ENCODE measurements at regions not wholly inside any gene's neighbourhood (a gene's known extent, or its start where the extent isn't known, plus 50 kb on each side); places are given as distances from the start of the nearest gene placed in this dataset.

DNA sequence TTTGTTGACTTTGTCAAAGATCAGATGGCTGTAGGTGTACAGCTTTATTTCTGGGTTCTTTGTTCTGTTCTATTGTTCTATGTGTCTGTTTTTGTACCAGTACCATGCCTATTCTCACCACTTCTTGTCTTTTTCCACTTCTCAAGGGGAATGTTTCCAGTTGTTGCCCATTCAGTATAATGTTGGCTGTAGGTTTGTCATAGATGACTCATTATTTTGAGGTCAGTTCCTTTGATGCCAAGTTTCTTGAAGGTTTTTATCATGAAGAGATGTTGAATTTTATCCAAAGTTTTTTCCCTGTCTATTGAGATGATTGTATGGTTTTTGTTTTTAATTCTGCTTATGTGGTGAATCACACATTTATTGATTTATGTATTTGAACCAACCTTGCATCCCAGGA is 216.7 kb upstream of the RNF32 start:
- Histone ChIP-seq H3K27ac (ENCODE audit: low read length) (no peak overlapping the region), H3K9me3 (ENCODE audit: control insufficient read depth, low read length) (peaks cover 1% of the 10 kb centered on the region), H3K4me3 (ENCODE audit: low read length) (no peak overlapping the region), H3K27me3 (ENCODE audit: control insufficient read depth, insufficient read depth) (no peaks in the 10 kb centered on the region), H3K4me1 (ENCODE audit: control insufficient read depth, insufficient read depth, low read length) (no peaks in the 10 kb centered on the region)
- intact Hi-C loops (cut with DNase I), result no loop called here
- ATAC-seq (no peak), DNase-seq (no peak)

DNA sequence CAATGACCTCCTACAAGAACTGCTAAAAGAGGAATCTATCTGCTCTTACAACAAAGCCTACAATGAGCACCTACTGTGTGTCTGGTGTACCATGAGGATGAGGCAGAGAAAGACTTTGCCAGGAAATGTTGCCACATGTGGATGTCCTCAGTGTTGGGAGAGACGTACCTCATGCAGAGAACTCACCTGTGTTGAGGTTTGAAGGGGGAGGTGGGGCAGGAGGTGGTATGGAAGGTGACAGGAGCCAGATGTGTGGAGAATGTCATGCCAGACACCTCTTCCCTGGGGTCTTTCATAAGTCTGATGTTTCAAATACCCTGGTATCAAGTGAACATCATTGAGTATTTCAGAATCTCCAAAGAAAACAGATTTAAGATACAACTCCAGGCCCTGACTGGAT is 220.1 kb upstream of the RNF32 start:
- H3K4me1 ChIP-seq (ENCODE audit: control insufficient read depth, insufficient read depth, low read length), result no peaks in the 10 kb centered on the region
- 83% methylated on average over 1 of the region's 1 CpG for WGBS
- ATAC-seq, result no peak
- DNase-seq, result no peak
- intact Hi-C loops (cut with DNase I), result no loop called here
- no peaks in the 10 kb centered on the region for H3K27me3 ChIP-seq (ENCODE audit: control insufficient read depth, insufficient read depth)
- no peak overlapping the region for H3K27ac ChIP-seq (ENCODE audit: low read length)
- no peak overlapping the region for H3K4me3 ChIP-seq (ENCODE audit: low read length)
- H3K9me3 ChIP-seq (ENCODE audit: control insufficient read depth, low read length), result peaks cover 1% of the 10 kb centered on the region

DNA sequence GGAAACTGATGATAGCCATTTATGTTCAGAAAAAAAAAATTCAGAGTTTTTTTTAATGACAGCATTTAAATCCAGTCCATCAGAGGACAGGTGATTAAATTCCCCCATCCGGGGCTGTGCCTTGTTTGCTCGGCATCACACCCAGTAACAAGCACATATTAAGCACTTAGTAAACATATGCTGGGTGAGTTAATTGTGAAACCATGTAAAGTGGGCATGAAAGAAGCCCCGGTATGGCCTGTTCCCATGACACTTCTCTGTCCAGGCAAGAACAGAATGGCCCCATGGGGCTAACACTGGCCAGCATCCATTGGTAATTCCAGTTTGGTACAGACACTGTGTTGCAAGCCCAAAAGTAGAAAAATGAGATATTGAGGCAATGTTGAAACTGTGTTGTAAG is 220.8 kb upstream of the RNF32 start:
- DNase-seq, result no peak
- H3K4me1 ChIP-seq (ENCODE audit: control insufficient read depth, insufficient read depth, low read length), result no peaks in the 10 kb centered on the region
- 82% methylated on average over 3 of the region's 3 CpGs for WGBS
- H3K27me3 ChIP-seq (ENCODE audit: control insufficient read depth, insufficient read depth), result no peaks in the 10 kb centered on the region
- no peak overlapping the region for H3K27ac ChIP-seq (ENCODE audit: low read length)
- ATAC-seq, result no peak
- intact Hi-C loops (cut with DNase I), result no loop called here
- H3K9me3 ChIP-seq (ENCODE audit: control insufficient read depth, low read length), result peaks cover 1% of the 10 kb centered on the region
- no peak overlapping the region for H3K4me3 ChIP-seq (ENCODE audit: low read length)

DNA sequence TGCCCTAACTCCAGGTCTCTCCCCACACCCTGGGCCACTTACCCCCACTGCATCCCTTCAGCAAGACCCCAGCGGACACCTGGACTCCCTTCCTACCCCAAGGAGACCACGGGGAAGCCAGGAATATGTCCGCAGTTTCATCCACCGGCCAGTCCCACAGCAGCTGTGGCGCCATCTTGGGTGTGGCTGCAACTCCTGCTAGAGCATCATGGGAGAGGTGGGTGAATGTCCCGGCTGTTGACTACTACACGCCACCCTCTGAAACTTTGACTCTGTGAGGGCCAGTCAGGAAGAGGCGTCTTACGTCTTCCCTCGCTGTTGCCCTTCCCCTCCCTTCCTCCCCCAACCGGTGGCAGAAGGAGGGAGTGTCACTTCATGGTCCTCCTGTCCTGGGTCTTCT is 238.3 kb upstream of the RNF32 start:
- ATAC-seq (no peak), DNase-seq (no peak)
- no peaks in the 10 kb centered on the region for H3K9me3 ChIP-seq (ENCODE audit: control insufficient read depth, low read length)
- intact Hi-C loops (cut with DNase I), result no loop called here
- H3K27me3 ChIP-seq (ENCODE audit: control insufficient read depth, insufficient read depth), result no peaks in the 10 kb centered on the region
- H3K4me3 ChIP-seq (ENCODE audit: low read length), result no peak overlapping the region
- 87% methylated on average over 11 of the region's 11 CpGs for WGBS
- H3K27ac ChIP-seq (ENCODE audit: low read length), result no peak overlapping the region
- H3K4me1 ChIP-seq (ENCODE audit: control insufficient read depth, insufficient read depth, low read length), result no peaks in the 10 kb centered on the region

DNA sequence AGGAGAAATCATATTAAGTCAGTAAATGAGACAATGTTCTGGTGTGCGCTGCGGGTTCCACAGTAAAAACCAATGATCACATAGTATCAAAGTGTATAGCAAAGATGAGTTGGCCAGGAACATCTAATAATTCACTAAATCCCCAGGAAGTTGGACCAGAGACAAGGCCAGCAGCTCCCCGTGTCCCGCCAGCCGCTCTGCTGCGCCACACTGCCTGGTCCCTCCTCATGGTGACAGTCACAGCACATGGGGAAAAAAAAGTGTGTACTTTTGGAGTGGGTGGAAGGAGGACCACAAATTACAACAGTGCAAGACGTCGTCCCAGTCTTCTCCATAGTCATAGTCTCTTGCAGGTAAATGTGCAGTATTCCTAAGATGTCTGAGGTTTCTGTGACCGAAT is 239.0 kb upstream of the RNF32 start:
- no peak overlapping the region for H3K4me3 ChIP-seq (ENCODE audit: low read length)
- DNase-seq (no peak), ATAC-seq (no peak)
- H3K27ac ChIP-seq (ENCODE audit: low read length), result no peak overlapping the region
- no peaks in the 10 kb centered on the region for H3K9me3 ChIP-seq (ENCODE audit: control insufficient read depth, low read length)
- 84% methylated on average over 9 of the region's 9 CpGs for WGBS
- intact Hi-C loops (cut with DNase I), result no loop called here
- H3K4me1 ChIP-seq (ENCODE audit: control insufficient read depth, insufficient read depth, low read length), result no peaks in the 10 kb centered on the region
- H3K27me3 ChIP-seq (ENCODE audit: control insufficient read depth, insufficient read depth), result no peaks in the 10 kb centered on the region

DNA sequence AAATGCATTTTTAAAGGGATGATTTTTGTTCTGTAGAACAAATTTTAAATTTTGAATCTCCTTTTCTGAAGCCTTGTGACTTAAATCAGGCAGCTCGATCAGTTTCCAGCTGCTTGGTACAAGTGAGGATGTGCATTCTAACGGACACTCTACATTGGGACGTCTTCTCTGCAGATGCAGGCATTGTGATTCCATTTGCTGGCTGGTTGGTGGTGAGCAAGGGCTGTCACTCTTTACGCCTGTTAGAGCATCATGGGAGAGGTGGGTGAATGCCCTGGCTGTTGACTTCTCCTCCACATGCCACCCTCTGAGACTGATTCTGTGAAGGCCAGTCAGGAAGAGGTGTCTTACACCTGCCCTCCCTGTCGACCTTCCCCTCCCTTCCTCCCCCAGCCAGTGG is 240.5 kb upstream of the RNF32 start:
- no peak for DNase-seq
- no peaks in the 10 kb centered on the region for H3K27me3 ChIP-seq (ENCODE audit: control insufficient read depth, insufficient read depth)
- H3K9me3 ChIP-seq (ENCODE audit: control insufficient read depth, low read length), result no peaks in the 10 kb centered on the region
- no peaks in the 10 kb centered on the region for H3K4me1 ChIP-seq (ENCODE audit: control insufficient read depth, insufficient read depth, low read length)
- no peak overlapping the region for H3K4me3 ChIP-seq (ENCODE audit: low read length)
- intact Hi-C loops (cut with DNase I), result no loop called here
- no peak overlapping the region for H3K27ac ChIP-seq (ENCODE audit: low read length)
- no peak for ATAC-seq
- WGBS, result 54% methylated on average over 5 of the region's 5 CpGs

DNA sequence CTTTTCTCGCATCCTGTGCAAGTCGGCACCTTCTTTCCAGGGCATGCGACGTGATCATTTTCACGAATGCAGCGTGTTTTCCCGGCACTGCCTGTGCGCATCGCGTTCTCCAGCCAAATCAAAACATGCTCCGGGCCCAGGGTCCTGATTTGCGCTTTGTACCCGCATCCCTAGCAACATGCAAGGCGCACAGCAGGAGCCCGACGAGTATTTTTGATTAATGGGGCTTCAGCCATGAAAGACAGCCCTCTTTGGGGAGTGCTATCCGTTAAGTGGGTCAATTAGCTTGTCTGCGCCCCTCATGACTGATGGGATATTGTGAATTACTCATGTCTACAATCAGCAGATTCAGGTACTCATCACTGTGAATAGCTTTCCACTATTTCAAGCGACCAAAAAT is 243.3 kb upstream of the RNF32 start:
- WGBS, result 74% methylated on average over 19 of the region's 19 CpGs
- no peaks in the 10 kb centered on the region for H3K27me3 ChIP-seq (ENCODE audit: control insufficient read depth, insufficient read depth)

DNA sequence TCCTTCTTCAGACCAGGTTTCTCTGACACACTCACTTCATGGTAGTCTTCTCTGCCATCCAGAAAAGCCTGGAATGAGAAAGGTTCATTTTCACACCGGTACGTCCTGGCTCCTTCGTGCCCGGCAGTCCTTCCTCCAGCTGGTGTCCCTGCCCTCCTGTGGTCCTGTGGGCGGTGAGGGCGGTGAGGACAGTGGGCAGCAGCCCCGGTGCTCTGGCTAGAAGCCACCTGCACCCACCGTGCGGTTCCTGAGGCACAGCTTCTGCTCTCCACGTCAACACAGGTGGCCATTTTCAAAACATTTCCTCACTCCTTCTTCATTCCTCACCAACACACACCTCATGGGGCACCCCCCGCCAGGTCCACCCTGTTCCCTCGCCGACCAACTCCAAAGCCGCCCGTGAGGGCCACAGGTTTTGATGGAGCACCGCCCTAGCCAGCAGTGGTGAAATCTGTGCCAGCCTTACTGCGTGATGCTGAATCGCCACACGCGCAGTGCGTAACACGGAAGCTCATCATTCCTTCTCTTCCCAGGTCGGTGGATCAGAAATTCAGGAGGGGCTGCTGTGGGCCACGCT is 251.4 kb upstream of the RNF32 start:
- no peaks in the 10 kb centered on the region for H3K4me1 ChIP-seq (ENCODE audit: control insufficient read depth, insufficient read depth, low read length)
- DNase-seq (no peak), ATAC-seq (no peak)
- no peak overlapping the region for H3K4me3 ChIP-seq (ENCODE audit: low read length)
- 87% methylated on average over 24 of the region's 24 CpGs for WGBS
- no peaks in the 10 kb centered on the region for H3K27me3 ChIP-seq (ENCODE audit: control insufficient read depth, insufficient read depth)
- no peak overlapping the region for H3K27ac ChIP-seq (ENCODE audit: low read length)
- intact Hi-C loops (cut with DNase I), result no loop called here
- H3K9me3 ChIP-seq (ENCODE audit: control insufficient read depth, low read length), result peaks cover 2% of the 10 kb centered on the region

More for the DNA sequence above, 243.3 kb upstream of the RNF32 start:
- Histone ChIP-seq H3K27ac (ENCODE audit: low read length) (no peak overlapping the region), H3K9me3 (ENCODE audit: control insufficient read depth, low read length) (peaks cover under 1% of the 10 kb centered on the region), H3K4me3 (ENCODE audit: low read length) (no peak overlapping the region), H3K4me1 (ENCODE audit: control insufficient read depth, insufficient read depth, low read length) (no peaks in the 10 kb centered on the region)
- ATAC-seq, result no peak
- intact Hi-C loops (cut with DNase I), result no loop called here
- DNase-seq, result no peak

DNA sequence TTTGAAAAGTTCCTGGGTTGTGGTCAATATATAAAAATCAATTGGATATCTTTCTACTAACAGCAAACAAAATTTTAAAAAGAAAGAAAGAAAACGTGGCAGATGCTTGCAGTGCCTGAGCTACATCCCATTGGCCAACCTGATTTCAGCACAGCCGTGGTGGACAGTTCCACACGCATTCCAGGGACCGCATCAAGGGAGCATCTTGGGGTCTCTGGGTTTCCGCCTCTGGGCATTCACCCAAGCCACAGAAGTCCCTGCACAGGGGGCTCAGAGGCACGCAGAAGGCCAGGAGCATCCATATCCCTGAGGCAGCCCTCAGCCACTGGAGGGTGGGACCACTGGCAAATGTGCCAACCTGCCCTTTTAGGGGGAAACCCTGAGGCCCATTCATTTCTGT is 254.5 kb upstream of the RNF32 start:
- DNase-seq (no peak), ATAC-seq (no peak)
- Histone ChIP-seq H3K4me1 (ENCODE audit: control insufficient read depth, insufficient read depth, low read length) (no peaks in the 10 kb centered on the region), H3K4me3 (ENCODE audit: low read length) (no peak overlapping the region), H3K27ac (ENCODE audit: low read length) (no peak overlapping the region), H3K27me3 (ENCODE audit: control insufficient read depth, insufficient read depth) (no peaks in the 10 kb centered on the region), H3K9me3 (ENCODE audit: control insufficient read depth, low read length) (no peaks in the 10 kb centered on the region)
- intact Hi-C loops (cut with DNase I), result no loop called here
- 11% methylated on average over 6 of the region's 6 CpGs for WGBS

DNA sequence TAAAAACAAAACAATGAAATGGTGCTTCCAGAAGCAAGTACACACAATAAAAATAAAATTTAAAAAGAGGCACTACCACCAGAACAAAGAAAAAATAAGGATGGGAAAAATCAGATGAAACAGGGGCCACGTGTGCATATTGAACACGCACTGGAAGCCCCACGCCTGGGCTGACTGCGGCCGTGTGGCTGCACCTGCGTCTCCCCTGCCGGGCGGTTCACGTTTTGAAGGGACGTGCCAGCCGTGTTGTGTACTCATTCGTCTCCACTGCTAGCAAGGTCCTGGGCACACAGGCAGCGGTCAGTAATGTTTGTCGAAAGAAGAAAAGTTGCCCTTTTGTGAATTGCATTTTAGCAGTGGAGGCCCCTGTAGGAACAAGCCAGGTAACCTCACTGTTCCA is 255.9 kb upstream of the RNF32 start:
- Histone ChIP-seq H3K9me3 (ENCODE audit: control insufficient read depth, low read length) (no peaks in the 10 kb centered on the region), H3K4me3 (ENCODE audit: low read length) (no peak overlapping the region), H3K27me3 (ENCODE audit: control insufficient read depth, insufficient read depth) (no peaks in the 10 kb centered on the region), H3K4me1 (ENCODE audit: control insufficient read depth, insufficient read depth, low read length) (no peaks in the 10 kb centered on the region), H3K27ac (ENCODE audit: low read length) (no peak overlapping the region)
- intact Hi-C loops (cut with DNase I), result no loop called here
- 89% methylated on average over 14 of the region's 14 CpGs for WGBS
- no peak for ATAC-seq
- DNase-seq, result no peak

DNA sequence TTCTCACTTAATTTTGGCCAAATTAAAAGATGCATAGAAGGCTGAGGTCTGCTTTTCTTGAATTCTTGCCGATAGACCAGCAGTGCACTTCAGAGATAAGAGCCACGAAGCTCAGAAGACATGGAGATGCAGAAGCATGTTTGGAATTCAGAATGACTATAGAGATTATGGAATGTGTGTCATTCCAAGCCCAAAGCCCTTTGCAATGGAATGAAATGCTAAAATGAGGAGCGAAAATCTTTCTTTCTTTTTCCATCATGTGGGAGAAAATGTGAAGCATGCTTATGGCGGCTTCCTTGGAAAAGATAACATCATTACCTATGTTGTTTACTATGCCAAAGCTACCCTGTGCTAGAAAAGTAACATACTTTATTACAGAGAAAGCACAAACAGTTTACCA is 257.0 kb upstream of the RNF32 start:
- DNase-seq, result no peak
- intact Hi-C loops (cut with DNase I), result no loop called here
- 27% methylated on average over 4 of the region's 4 CpGs for WGBS
- Histone ChIP-seq H3K4me3 (ENCODE audit: low read length) (no peak overlapping the region), H3K27me3 (ENCODE audit: control insufficient read depth, insufficient read depth) (no peaks in the 10 kb centered on the region), H3K4me1 (ENCODE audit: control insufficient read depth, insufficient read depth, low read length) (no peaks in the 10 kb centered on the region), H3K27ac (ENCODE audit: low read length) (no peak overlapping the region), H3K9me3 (ENCODE audit: control insufficient read depth, low read length) (no peaks in the 10 kb centered on the region)
- no peak for ATAC-seq

DNA sequence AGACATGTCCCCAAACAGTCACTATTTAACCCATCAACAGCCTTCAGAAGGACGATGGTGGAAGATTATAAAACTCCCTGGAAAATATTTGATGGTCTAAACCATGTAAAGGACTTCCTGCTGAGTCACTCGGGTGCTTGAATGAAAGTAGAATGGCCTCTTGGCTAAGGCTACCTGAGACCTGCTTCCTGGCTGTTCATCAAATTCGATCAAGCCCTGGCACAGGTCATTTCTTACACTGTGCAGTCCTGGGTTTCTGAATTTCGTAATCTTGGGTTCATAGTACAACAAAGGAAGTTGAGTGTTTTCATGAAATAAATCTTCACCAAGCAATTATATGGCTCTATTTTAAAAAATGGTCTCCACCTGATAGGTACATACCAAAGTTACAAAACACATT is 260.3 kb upstream of the RNF32 start:
- H3K4me1 ChIP-seq (ENCODE audit: control insufficient read depth, insufficient read depth, low read length), result no peaks in the 10 kb centered on the region
- no peak overlapping the region for H3K27ac ChIP-seq (ENCODE audit: low read length)
- no peak for DNase-seq
- no peak for ATAC-seq
- H3K9me3 ChIP-seq (ENCODE audit: control insufficient read depth, low read length), result no peaks in the 10 kb centered on the region
- no peaks in the 10 kb centered on the region for H3K27me3 ChIP-seq (ENCODE audit: control insufficient read depth, insufficient read depth)
- H3K4me3 ChIP-seq (ENCODE audit: low read length), result no peak overlapping the region
- 61% methylated on average over 4 of the region's 4 CpGs for WGBS
- intact Hi-C loops (cut with DNase I), result no loop called here
